HCT116 (cell line): ENCODE measurements at regions not wholly inside any gene's neighbourhood (a gene's known extent, or its start where the extent isn't known, plus 50 kb on each side); places are given as distances from the start of the nearest gene placed in this dataset.

Experiments used
- CEBPB ChIP-seq: IDR thresholded peaks from 2 replicates; pipeline ENCODE4 v1.6.1; 2012; ENCODE audit warnings: low read depth
- JUND ChIP-seq: IDR thresholded peaks from 2 replicates; pipeline ENCODE4 v1.6.1; 2012
- POLR2A ChIP-seq: IDR thresholded peaks from 2 replicates; pipeline ENCODE4 v1.7.0; 2011; ENCODE audit warnings: borderline replicate concordance; ENCODE audit not compliant: insufficient read depth, insufficient read length; ENCODE audit errors: extremely low read depth
- POLR2AphosphoS5 ChIP-seq: IDR thresholded peaks from 2 replicates; pipeline ENCODE4 v1.6.1; 2011; ENCODE audit warnings: mild to moderate bottlenecking, low read depth, low read length, moderate library complexity
- RAD21 ChIP-seq: IDR thresholded peaks from 2 replicates; pipeline ENCODE4 v1.6.1; 2012; ENCODE audit warnings: low read depth, mild to moderate bottlenecking
- SP1 ChIP-seq: IDR thresholded peaks from 2 replicates; pipeline ENCODE4 v1.6.1; 2012; ENCODE audit warnings: low read depth
- YY1 ChIP-seq: IDR thresholded peaks from 2 replicates; pipeline ENCODE4 v1.6.1; 2011; ENCODE audit warnings: low read length, low read depth, moderate library complexity, mild to moderate bottlenecking; ENCODE audit not compliant: insufficient replicate concordance; ENCODE audit errors: extremely low read depth
- ZFX ChIP-seq: fragments of 450-650 bp; IDR thresholded peaks from 2 replicates; pipeline ENCODE4 v1.6.1; 2017
- TF ChIP-seq, protein P1 (sequence below), 3 experiments: fragments of 200-600 bp in 1 of 3; sonication (generic) in 1 of 3; IDR thresholded peaks in 2 of 3; conservative IDR thresholded peaks in 1 of 3; 2 replicates each; pipeline ENCODE4 v1.5.1; 2012 to 2017; ENCODE audit warnings: low read depth in 2 of 3, low read length in 2 of 3, antibody characterized with exemption in 1 of 3, borderline replicate concordance in 1 of 3, control low read depth in 1 of 3, mild to moderate bottlenecking in 1 of 3, mixed read lengths in 1 of 3, mixed run types in 1 of 3, moderate library complexity in 1 of 3; ENCODE audit not compliant: insufficient read depth in 1 of 3
- TF ChIP-seq, protein P2 (sequence below): IDR thresholded peaks from 2 replicates; pipeline ENCODE4 v1.6.1; 2012
- TF ChIP-seq, protein P3 (sequence below): IDR thresholded peaks from 2 replicates; pipeline ENCODE4 v1.6.1; 2012; ENCODE audit warnings: low read depth

DNA sequence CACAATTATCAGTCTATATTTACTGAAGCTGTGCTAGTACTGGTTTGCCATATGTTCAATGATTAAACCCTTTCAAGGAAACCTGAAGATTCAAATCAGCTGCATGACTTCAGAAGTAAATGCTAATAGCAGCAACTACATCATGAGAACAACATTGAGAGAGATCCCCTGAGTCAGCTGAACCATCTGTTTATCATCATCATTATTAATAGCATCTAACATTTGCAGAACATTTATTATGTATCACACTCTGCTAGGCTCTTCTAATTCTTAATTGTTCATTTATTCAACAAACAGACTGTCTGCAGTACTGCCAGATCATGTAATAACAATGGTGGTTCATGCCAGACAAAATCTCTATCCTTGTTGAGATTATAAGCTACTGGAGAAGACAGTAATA lies 157.4 kb downstream of the KLHL28 start:
- TF ChIP-seq POLR2A, result no peak
- TF ChIP-seq, protein P1, sequence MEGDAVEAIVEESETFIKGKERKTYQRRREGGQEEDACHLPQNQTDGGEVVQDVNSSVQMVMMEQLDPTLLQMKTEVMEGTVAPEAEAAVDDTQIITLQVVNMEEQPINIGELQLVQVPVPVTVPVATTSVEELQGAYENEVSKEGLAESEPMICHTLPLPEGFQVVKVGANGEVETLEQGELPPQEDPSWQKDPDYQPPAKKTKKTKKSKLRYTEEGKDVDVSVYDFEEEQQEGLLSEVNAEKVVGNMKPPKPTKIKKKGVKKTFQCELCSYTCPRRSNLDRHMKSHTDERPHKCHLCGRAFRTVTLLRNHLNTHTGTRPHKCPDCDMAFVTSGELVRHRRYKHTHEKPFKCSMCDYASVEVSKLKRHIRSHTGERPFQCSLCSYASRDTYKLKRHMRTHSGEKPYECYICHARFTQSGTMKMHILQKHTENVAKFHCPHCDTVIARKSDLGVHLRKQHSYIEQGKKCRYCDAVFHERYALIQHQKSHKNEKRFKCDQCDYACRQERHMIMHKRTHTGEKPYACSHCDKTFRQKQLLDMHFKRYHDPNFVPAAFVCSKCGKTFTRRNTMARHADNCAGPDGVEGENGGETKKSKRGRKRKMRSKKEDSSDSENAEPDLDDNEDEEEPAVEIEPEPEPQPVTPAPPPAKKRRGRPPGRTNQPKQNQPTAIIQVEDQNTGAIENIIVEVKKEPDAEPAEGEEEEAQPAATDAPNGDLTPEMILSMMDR (IDR thresholded peaks at IDR 0.05 in 2 of 3, conservative IDR thresholded peaks at IDR 0.05 in 1 of 3; ENCODE audit: borderline replicate concordance in 1 of 3, insufficient read depth in 1 of 3, low read depth in 2 of 3, low read length in 2 of 3), result no peak
- TF ChIP-seq, protein P2, sequence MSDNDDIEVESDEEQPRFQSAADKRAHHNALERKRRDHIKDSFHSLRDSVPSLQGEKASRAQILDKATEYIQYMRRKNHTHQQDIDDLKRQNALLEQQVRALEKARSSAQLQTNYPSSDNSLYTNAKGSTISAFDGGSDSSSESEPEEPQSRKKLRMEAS, result no peak
- no peak for TF ChIP-seq ZFX
- no peak for TF ChIP-seq POLR2AphosphoS5
- TF ChIP-seq, protein P3, sequence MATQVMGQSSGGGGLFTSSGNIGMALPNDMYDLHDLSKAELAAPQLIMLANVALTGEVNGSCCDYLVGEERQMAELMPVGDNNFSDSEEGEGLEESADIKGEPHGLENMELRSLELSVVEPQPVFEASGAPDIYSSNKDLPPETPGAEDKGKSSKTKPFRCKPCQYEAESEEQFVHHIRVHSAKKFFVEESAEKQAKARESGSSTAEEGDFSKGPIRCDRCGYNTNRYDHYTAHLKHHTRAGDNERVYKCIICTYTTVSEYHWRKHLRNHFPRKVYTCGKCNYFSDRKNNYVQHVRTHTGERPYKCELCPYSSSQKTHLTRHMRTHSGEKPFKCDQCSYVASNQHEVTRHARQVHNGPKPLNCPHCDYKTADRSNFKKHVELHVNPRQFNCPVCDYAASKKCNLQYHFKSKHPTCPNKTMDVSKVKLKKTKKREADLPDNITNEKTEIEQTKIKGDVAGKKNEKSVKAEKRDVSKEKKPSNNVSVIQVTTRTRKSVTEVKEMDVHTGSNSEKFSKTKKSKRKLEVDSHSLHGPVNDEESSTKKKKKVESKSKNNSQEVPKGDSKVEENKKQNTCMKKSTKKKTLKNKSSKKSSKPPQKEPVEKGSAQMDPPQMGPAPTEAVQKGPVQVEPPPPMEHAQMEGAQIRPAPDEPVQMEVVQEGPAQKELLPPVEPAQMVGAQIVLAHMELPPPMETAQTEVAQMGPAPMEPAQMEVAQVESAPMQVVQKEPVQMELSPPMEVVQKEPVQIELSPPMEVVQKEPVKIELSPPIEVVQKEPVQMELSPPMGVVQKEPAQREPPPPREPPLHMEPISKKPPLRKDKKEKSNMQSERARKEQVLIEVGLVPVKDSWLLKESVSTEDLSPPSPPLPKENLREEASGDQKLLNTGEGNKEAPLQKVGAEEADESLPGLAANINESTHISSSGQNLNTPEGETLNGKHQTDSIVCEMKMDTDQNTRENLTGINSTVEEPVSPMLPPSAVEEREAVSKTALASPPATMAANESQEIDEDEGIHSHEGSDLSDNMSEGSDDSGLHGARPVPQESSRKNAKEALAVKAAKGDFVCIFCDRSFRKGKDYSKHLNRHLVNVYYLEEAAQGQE, result no peak
- TF ChIP-seq RAD21, result no peak
- no peak for TF ChIP-seq CEBPB
- TF ChIP-seq YY1, result no peak
- no peak for TF ChIP-seq SP1
- no peak for TF ChIP-seq JUND
